Neural cell (in vitro differentiated cells): ENCODE measurements at regions not wholly inside any gene's neighbourhood (a gene's known extent, or its start where the extent isn't known, plus 50 kb on each side); places are given as distances from the start of the nearest gene placed in this dataset.

Experiments used
- H2AFZ ChIP-seq: fragments of 200-600, 300-800 bp; sonication (generic), shearing (Covaris generic); 2 replicates; pipeline ENCODE4 v1.6.0; 2014; ENCODE audit warnings: low read depth, mild to moderate bottlenecking, antibody characterized with exemption, low read length, moderate library complexity
- H3F3A ChIP-seq: fragments of 200-600 bp; shearing (Covaris generic); 2 replicates; pipeline ENCODE4 v1.6.1; 2016; ENCODE audit warnings: mild to moderate bottlenecking, moderate library complexity, mixed read lengths, antibody characterized with exemption, low read length; ENCODE audit not compliant: insufficient read depth, poor library complexity, severe bottlenecking
- H3K27ac ChIP-seq: fragments of 200-600, 300-800 bp; sonication (generic), shearing (Covaris generic); 2 replicates; pipeline ENCODE4 v1.5.1; 2014; ENCODE audit warnings: mild to moderate bottlenecking, low read length, moderate library complexity
- H3K27me3 ChIP-seq: fragments of 300-800, 200-600 bp; sonication (generic), shearing (Covaris generic); 2 replicates; pipeline ENCODE4 v1.6.0; 2014; ENCODE audit warnings: mild to moderate bottlenecking, low read depth, low read length, moderate library complexity; ENCODE audit not compliant: insufficient read depth
- H3K36me3 ChIP-seq: fragments of 300-800, 200-600 bp; sonication (generic), shearing (Covaris generic); 2 replicates; pipeline ENCODE4 v1.5.1; 2014; ENCODE audit warnings: mild to moderate bottlenecking, antibody characterized with exemption, low read length, moderate library complexity; ENCODE audit not compliant: insufficient read depth
- H3K4me2 ChIP-seq: fragments of 300-800, 200-600 bp; sonication (generic), shearing (Covaris generic); 2 replicates; pipeline ENCODE4 v1.6.0; 2014; ENCODE audit warnings: mild to moderate bottlenecking, low read length
- H3K4me3 ChIP-seq: fragments of 300-800, 200-600 bp; sonication (generic), shearing (Covaris generic); 2 replicates; pipeline ENCODE4 v1.5.1; 2014; ENCODE audit warnings: mild to moderate bottlenecking, low read length, moderate library complexity
- H3K79me2 ChIP-seq: fragments of 200-600 bp; shearing (Covaris generic); replicated peaks from 2 replicates; pipeline ENCODE4 v1.6.0; 2014; ENCODE audit warnings: mild to moderate bottlenecking, low read length, moderate library complexity; ENCODE audit not compliant: insufficient read depth
- H3K9ac ChIP-seq: fragments of 300-800, 200-600 bp; sonication (generic), shearing (Covaris generic); 2 replicates; pipeline ENCODE4 v1.6.1; 2016; ENCODE audit warnings: mild to moderate bottlenecking, low read length, mixed read lengths
- H3K9me2 ChIP-seq: fragments of 200-600 bp; shearing (Covaris generic); 2 replicates; pipeline ENCODE4 v1.6.1; 2016; ENCODE audit warnings: mild to moderate bottlenecking, low read length, mixed read lengths; ENCODE audit not compliant: insufficient read depth
- H3K9me3 ChIP-seq: fragments of 200-600, 300-800 bp; sonication (generic), shearing (Covaris generic); 2 replicates; pipeline ENCODE4 v1.6.1; 2016; ENCODE audit warnings: mild to moderate bottlenecking, mixed run types, low read length, moderate library complexity, mixed read lengths
- H4K20me1 ChIP-seq: fragments of 200-600 bp; shearing (Covaris generic); 2 replicates; pipeline ENCODE4 v1.6.1; 2016; ENCODE audit warnings: mild to moderate bottlenecking, mixed run types; ENCODE audit not compliant: insufficient read depth
- CTCF ChIP-seq: fragments of 450-650 bp; IDR thresholded peaks from 2 replicates; pipeline ENCODE4 v1.5.1; 2014; ENCODE audit warnings: antibody characterized with exemption, mild to moderate bottlenecking, moderate library complexity; ENCODE audit not compliant: poor library complexity, severe bottlenecking
- EP300 ChIP-seq: fragments of 450-650 bp; conservative IDR thresholded peaks from 2 replicates; pipeline ENCODE4 v1.6.1; 2014; ENCODE audit warnings: antibody characterized with exemption, mild to moderate bottlenecking, moderate library complexity; ENCODE audit not compliant: poor library complexity, severe bottlenecking
- EZH2 ChIP-seq: fragments of 200-600, 300-800 bp; shearing (Covaris generic), sonication (generic); IDR thresholded peaks from 2 replicates; pipeline ENCODE4 v1.6.1; 2014; ENCODE audit warnings: antibody characterized with exemption, low read length, borderline replicate concordance, mild to moderate bottlenecking; ENCODE audit not compliant: insufficient read depth, poor library complexity, severe bottlenecking
- MXI1 ChIP-seq: fragments of 450-650 bp; conservative IDR thresholded peaks from 2 replicates; pipeline ENCODE4 v1.6.1; 2014; ENCODE audit warnings: antibody characterized with exemption, mild to moderate bottlenecking; ENCODE audit not compliant: poor library complexity, severe bottlenecking
- POLR2AphosphoS5 ChIP-seq: IDR thresholded peaks from 2 replicates; pipeline ENCODE4 v1.6.1; 2012
- RAD21 ChIP-seq: fragments of 450-650 bp; conservative IDR thresholded peaks from 2 replicates; pipeline ENCODE4 v1.6.1; 2014; ENCODE audit warnings: antibody characterized with exemption, mild to moderate bottlenecking, moderate library complexity
- REST ChIP-seq: IDR thresholded peaks from 2 replicates; pipeline ENCODE4 v1.6.1; 2012; ENCODE audit warnings: borderline replicate concordance
- SMC3 ChIP-seq: fragments of 450-650 bp; conservative IDR thresholded peaks from 2 replicates; pipeline ENCODE4 v1.6.1; 2014; ENCODE audit warnings: antibody characterized with exemption, mild to moderate bottlenecking, moderate library complexity; ENCODE audit not compliant: poor library complexity
- TAF1 ChIP-seq: IDR thresholded peaks from 2 replicates; pipeline ENCODE4 v1.6.1; 2012; ENCODE audit warnings: low read depth

- Histone ChIP-seq H3K4me3 (no peak overlapping the region), H3K9me2 (no peaks in the 10 kb centered on the region), H3K36me3 (no peaks in the 10 kb centered on the region), H3K79me2 (no peaks in the 10 kb centered on the region), H3K9ac (no peak overlapping the region), H3K9me3 (no peaks in the 10 kb centered on the region), H3K4me2 (no peak overlapping the region), H4K20me1 (no peaks in the 10 kb centered on the region), H2AFZ (no peak overlapping the region), H3F3A (no peaks in the 10 kb centered on the region), H3K27me3 (no peaks in the 10 kb centered on the region), H3K27ac (no peak overlapping the region)
- TF ChIP-seq RAD21, result no peak
- TF ChIP-seq SMC3, result no peak
- TF ChIP-seq TAF1, result no peak
- no peak for TF ChIP-seq POLR2AphosphoS5
- no peak for TF ChIP-seq EP300
- TF ChIP-seq MXI1, result no peak
- no peak for TF ChIP-seq EZH2
- TF ChIP-seq CTCF, result no peak
- no peak for TF ChIP-seq REST
Observed at GRCh38 chr5:27191786-27192510, 153.6 kb upstream of the CDH9 start.

- Histone ChIP-seq H3K9ac (no peak overlapping the region), H3K9me2 (no peaks in the 10 kb centered on the region), H3K36me3 (no peaks in the 10 kb centered on the region), H3K4me2 (no peak overlapping the region), H4K20me1 (no peaks in the 10 kb centered on the region), H3K27ac (no peak overlapping the region), H3K27me3 (no peaks in the 10 kb centered on the region), H3K4me3 (no peak overlapping the region), H3K79me2 (no peaks in the 10 kb centered on the region), H3F3A (no peaks in the 10 kb centered on the region), H3K9me3 (no peaks in the 10 kb centered on the region), H2AFZ (no peak overlapping the region)
- TF ChIP-seq EP300 (no peak), TAF1 (no peak)
Observed at GRCh38 chr5:27172693-27173092, 134.3 kb upstream of the CDH9 start.
